OCI-LY1 (cell line): ENCODE measurements at regions not wholly inside any gene's neighbourhood (a gene's known extent, or its start where the extent isn't known, plus 50 kb on each side); places are given as distances from the start of the nearest gene placed in this dataset.

Experiments
- H2AFZ ChIP-seq: fragments of 200-600 bp; sonication (generic), shearing (Covaris generic); 2 replicates; pipeline ENCODE4 v1.6.0; 2014; ENCODE audit warnings: antibody characterized with exemption, mild to moderate bottlenecking, low read length
- H3F3A ChIP-seq: fragments of 200-600 bp; sonication (generic), shearing (Covaris generic); 2 replicates; pipeline ENCODE4 v1.6.0; 2014; ENCODE audit warnings: mild to moderate bottlenecking, antibody characterized with exemption, low read length, moderate library complexity; ENCODE audit not compliant: insufficient read depth
- H3K27ac ChIP-seq: fragments of 200-600 bp; sonication (generic); 2 replicates; pipeline ENCODE4 v1.5.1; 2014; ENCODE audit warnings: low read length, mixed run types, mild to moderate bottlenecking, low read depth; ENCODE audit not compliant: poor library complexity, severe bottlenecking
- H3K27me3 ChIP-seq: fragments of 200-600 bp; sonication (generic); 2 replicates; pipeline ENCODE4 v1.6.0; 2014; ENCODE audit warnings: antibody characterized with exemption, mild to moderate bottlenecking, low read length, moderate library complexity; ENCODE audit not compliant: insufficient read depth
- H3K36me3 ChIP-seq: fragments of 200-600 bp; sonication (generic); 2 replicates; pipeline ENCODE4 v1.6.1; 2014; ENCODE audit warnings: mild to moderate bottlenecking, antibody characterized with exemption, low read length, moderate library complexity, mixed read lengths; ENCODE audit not compliant: insufficient read depth
- H3K4me1 ChIP-seq: fragments of 200-600 bp; sonication (generic); 2 replicates; pipeline ENCODE4 v1.5.1; 2014; ENCODE audit warnings: mild to moderate bottlenecking, low read length, moderate library complexity; ENCODE audit not compliant: insufficient read depth, severe bottlenecking
- H3K4me2 ChIP-seq: fragments of 200-600 bp; sonication (generic), shearing (Covaris generic); 2 replicates; pipeline ENCODE4 v1.6.1; 2014; ENCODE audit warnings: low read length
- H3K4me3 ChIP-seq: fragments of 200-600 bp; sonication (generic); 2 replicates; pipeline ENCODE4 v1.5.1; 2014; ENCODE audit warnings: low read length, low read depth, mild to moderate bottlenecking, mixed read lengths; ENCODE audit not compliant: poor library complexity, severe bottlenecking
- H3K79me2 ChIP-seq: fragments of 200-600 bp; shearing (Covaris generic); 2 replicates; pipeline ENCODE4 v1.6.1; 2016; ENCODE audit warnings: mixed run types, low read length, mixed read lengths; ENCODE audit not compliant: insufficient read depth
- H3K9ac ChIP-seq: fragments of 200-600 bp; sonication (generic), shearing (Covaris generic); 2 replicates; pipeline ENCODE4 v1.6.1; 2014; ENCODE audit warnings: mild to moderate bottlenecking, low read length, mixed read lengths
- H3K9me2 ChIP-seq: fragments of 200-600 bp; sonication (generic), shearing (Covaris generic); 2 replicates; pipeline ENCODE4 v1.6.1; 2014; ENCODE audit warnings: low read depth, mild to moderate bottlenecking, low read length, mixed read lengths
- H3K9me3 ChIP-seq: fragments of 200-600 bp; shearing (Covaris generic); 2 replicates; pipeline ENCODE4 v1.6.1; 2014; ENCODE audit warnings: low read length, mixed read lengths
- H4K20me1 ChIP-seq: fragments of 200-600 bp; sonication (generic), shearing (Covaris generic); 2 replicates; pipeline ENCODE4 v1.6.0; 2016; ENCODE audit warnings: mild to moderate bottlenecking, low read length; ENCODE audit not compliant: insufficient read depth
- EZH2 ChIP-seq: fragments of 200-600 bp; sonication (generic), shearing (Covaris generic); IDR thresholded peaks from 2 replicates; pipeline ENCODE4 v1.8.0; 2017; ENCODE audit warnings: borderline replicate concordance, mixed run types, mild to moderate bottlenecking, antibody characterized with exemption, low read length, moderate library complexity, mixed read lengths
- TF ChIP-seq, protein P1 (sequence below): fragments of 200-600 bp; sonication (generic), shearing (Covaris generic); IDR thresholded peaks from 2 replicates; pipeline ENCODE4 v1.5.1; 2017; ENCODE audit warnings: mild to moderate bottlenecking, antibody characterized with exemption, low read length, moderate library complexity, mixed read lengths

DNA sequence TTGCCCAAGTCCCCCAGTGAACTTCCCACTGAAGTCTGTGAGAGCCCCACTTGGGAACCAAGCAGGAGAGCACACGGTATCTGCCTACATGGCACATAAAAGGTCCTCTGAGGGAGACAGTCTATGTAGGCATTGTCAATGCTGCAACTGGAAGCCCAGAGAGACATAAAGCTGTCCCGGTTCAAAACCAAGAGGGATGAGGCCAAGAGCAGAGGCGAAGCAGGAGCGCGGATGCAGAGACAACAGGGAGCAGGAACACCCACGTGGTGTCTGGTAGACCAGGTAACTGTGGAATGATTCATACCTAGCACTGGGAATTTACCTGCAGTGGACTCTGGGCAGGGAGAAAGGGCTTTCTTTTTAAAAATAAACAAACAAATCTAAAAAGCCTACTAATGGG is 233.1 kb upstream of the SOX11 start:
- H3K79me2 ChIP-seq, result no peaks in the 10 kb centered on the region
- TF ChIP-seq, protein P1, sequence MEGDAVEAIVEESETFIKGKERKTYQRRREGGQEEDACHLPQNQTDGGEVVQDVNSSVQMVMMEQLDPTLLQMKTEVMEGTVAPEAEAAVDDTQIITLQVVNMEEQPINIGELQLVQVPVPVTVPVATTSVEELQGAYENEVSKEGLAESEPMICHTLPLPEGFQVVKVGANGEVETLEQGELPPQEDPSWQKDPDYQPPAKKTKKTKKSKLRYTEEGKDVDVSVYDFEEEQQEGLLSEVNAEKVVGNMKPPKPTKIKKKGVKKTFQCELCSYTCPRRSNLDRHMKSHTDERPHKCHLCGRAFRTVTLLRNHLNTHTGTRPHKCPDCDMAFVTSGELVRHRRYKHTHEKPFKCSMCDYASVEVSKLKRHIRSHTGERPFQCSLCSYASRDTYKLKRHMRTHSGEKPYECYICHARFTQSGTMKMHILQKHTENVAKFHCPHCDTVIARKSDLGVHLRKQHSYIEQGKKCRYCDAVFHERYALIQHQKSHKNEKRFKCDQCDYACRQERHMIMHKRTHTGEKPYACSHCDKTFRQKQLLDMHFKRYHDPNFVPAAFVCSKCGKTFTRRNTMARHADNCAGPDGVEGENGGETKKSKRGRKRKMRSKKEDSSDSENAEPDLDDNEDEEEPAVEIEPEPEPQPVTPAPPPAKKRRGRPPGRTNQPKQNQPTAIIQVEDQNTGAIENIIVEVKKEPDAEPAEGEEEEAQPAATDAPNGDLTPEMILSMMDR, result no peak
- TF ChIP-seq EZH2, result no peak
- H3K27me3 ChIP-seq, result no peaks in the 10 kb centered on the region
- H4K20me1 ChIP-seq, result no peaks in the 10 kb centered on the region
- H3K4me1 ChIP-seq, result no peaks in the 10 kb centered on the region
- no peak overlapping the region for H3K4me3 ChIP-seq
- H3K4me2 ChIP-seq, result no peak overlapping the region
- H3K27ac ChIP-seq, result no peak overlapping the region
- H3K9me2 ChIP-seq, result no peaks in the 10 kb centered on the region
- H3K9me3 ChIP-seq, result no peaks in the 10 kb centered on the region
- no peak overlapping the region for H3K9ac ChIP-seq
- H3K36me3 ChIP-seq, result no peaks in the 10 kb centered on the region
- H2AFZ ChIP-seq, result no peak overlapping the region
- H3F3A ChIP-seq, result no peaks in the 10 kb centered on the region

DNA sequence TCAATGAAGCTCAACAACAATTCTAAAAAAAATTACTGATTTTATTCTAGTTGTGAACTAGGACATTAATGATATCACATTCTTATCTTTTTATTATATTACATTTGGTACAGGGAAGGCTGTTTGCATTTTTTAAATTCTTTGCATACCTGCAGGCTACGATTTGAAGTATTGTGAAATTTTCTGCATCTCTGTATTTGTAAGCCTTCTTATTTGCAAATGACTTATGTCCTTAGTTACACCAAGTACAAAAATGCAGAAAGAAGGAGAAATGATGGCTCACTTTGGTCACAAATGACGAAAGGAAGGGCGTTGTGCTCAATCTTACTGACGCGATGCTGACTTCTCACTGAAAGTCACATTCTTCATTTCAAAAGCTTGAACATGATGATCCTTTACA is 227.5 kb upstream of the SOX11 start:
- Histone ChIP-seq H3K9me2 (no peaks in the 10 kb centered on the region), H3K4me2 (no peak overlapping the region)

DNA sequence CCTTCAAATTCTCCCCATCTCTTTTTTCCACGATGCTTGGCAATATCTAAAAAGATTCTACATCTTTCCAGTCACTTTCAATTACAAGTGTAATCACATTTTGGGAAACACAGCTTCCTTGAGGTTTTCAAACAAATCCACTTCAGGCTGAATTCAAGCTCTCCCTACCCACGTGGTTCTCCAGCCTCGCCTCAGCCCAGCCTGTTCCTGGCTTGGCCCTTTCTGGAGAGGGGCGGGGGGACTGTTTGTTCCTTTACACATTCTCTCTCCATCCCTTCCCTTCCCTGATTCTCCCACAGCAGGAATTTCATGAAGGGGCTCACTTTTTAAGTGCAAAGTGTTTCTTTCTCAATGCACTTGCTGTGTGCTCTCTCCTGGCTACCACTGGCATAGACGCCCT is 226.3 kb upstream of the SOX11 start:
- H4K20me1 ChIP-seq, result no peaks in the 10 kb centered on the region
- H3K9me2 ChIP-seq, result no peaks in the 10 kb centered on the region
- H3K36me3 ChIP-seq, result no peaks in the 10 kb centered on the region
- H3K4me2 ChIP-seq, result no peak overlapping the region
- H3K79me2 ChIP-seq, result no peaks in the 10 kb centered on the region
- H3K9ac ChIP-seq, result no peak overlapping the region
- H3K27me3 ChIP-seq, result no peaks in the 10 kb centered on the region
- no peaks in the 10 kb centered on the region for H3K9me3 ChIP-seq
- TF ChIP-seq, protein P1, result no peak
- TF ChIP-seq EZH2, result no peak
- no peaks in the 10 kb centered on the region for H3F3A ChIP-seq
- no peak overlapping the region for H3K27ac ChIP-seq
- H2AFZ ChIP-seq, result no peak overlapping the region
- H3K4me1 ChIP-seq, result no peaks in the 10 kb centered on the region
- H3K4me3 ChIP-seq, result no peak overlapping the region

More for the DNA sequence above, 227.5 kb upstream of the SOX11 start:
- H3K4me3 ChIP-seq, result no peak overlapping the region
- H2AFZ ChIP-seq, result no peak overlapping the region
- H3K9ac ChIP-seq, result no peak overlapping the region
- no peaks in the 10 kb centered on the region for H4K20me1 ChIP-seq
- H3K27ac ChIP-seq, result no peak overlapping the region
- H3K79me2 ChIP-seq, result no peaks in the 10 kb centered on the region
- no peaks in the 10 kb centered on the region for H3K36me3 ChIP-seq
- H3K4me1 ChIP-seq, result no peaks in the 10 kb centered on the region
- H3K27me3 ChIP-seq, result no peaks in the 10 kb centered on the region
- H3K9me3 ChIP-seq, result no peaks in the 10 kb centered on the region
- no peaks in the 10 kb centered on the region for H3F3A ChIP-seq
- TF ChIP-seq EZH2, result no peak
- TF ChIP-seq, protein P1, result no peak
